HG02610 (cell line): ENCODE measurements at regions not wholly inside any gene's neighbourhood (a gene's known extent, or its start where the extent isn't known, plus 50 kb on each side); places are given as distances from the start of the nearest gene placed in this dataset.

Experiments
- ATAC-seq: cut with Tn5 transposase; IDR thresholded peaks from one replicate; pipeline ENCODE4 v1.9.1; 2021; ENCODE audit warnings: mild to moderate bottlenecking, moderate library complexity; ENCODE audit not compliant: unreplicated experiment

DNA sequence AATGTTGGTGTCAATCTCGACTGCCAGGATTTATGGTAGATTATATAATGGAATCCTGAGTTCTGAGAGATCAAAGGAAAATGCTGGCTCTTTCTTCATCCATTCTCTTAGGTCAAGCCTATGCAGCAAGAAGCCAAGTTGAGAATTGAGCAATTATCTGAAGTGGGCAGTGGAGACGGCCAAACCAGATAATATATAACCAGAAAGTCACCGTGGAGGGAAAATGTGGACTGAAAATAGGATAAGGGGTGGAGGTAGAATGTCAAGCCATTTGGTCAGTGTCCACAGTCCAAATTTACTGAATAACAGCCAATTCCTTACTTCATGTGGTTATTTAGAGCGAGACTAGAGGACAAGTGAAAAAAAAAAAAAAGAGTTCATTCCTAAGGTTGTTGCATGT is 107.8 kb upstream of the ESR1 start:
- no peak for ATAC-seq

DNA sequence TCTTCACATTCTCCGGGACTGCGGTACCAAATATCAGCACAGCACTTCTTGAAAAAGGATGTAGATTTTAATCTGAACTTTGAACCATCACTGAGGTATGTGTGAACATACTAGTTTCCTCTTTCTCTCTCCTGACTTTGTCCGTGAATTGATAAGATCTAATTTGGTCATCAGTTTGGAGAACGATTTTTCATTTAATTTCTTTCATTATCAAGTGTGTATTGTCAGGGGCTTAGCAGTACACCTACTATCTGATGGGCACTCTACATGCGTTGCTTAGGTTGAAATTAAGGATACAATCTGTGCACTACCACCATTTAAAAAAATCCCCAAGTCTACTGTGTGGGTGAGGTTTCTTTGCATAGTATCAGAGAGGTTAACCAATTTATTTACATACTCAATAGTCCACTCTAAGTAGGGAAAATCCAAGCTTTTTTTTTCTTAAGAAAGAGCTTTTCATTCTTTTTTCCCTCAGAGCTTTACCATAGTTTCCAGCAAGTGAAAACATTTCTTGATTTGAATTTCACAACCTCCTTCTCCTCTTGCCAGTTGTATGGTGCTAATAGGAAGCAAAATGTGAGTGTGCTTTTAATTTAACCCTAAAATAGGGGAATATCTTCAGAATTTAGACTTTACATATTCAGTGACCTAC is 105.4 kb upstream of the ESR1 start:
- peak; percentile 84 for ATAC-seq

DNA sequence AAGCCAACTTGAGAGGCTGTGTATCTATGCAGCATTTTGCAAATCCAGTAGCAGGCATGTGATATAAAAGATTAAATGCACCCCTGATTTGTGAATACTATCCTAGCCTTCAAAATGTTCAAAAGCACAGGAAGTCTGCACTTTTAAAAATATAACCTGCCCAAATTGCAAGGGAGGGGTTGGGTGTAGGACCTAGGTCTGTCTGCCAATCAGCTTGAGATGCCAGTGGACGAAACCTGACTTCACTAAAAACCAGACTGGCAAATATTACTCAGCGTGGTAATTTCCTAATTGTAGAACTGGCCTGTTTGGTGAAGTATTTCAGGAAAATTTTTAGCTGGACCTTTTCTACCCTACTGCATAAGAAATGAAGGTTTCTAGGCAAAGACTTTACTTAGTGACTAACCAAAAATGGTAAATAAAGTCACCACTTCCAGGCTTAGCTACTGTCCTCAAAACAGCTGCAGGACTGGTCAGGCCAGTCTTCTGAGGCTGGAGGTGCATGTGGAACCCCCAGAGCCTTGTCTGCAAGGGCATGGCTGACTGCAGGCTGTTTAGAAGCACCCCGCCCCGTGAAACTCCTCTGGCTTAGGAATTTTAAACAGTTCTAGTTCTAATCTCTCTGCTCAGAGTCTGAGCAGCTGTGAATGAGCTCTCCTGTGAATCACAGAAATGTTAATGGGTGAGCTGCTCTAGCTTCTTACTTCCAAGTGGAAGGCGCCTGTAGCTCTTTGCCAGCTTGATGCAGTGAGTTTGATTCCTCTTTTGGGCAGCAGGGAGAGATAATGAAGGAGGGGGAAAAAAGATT is 104.4 kb upstream of the ESR1 start:
- peak; percentile 53 for ATAC-seq

DNA sequence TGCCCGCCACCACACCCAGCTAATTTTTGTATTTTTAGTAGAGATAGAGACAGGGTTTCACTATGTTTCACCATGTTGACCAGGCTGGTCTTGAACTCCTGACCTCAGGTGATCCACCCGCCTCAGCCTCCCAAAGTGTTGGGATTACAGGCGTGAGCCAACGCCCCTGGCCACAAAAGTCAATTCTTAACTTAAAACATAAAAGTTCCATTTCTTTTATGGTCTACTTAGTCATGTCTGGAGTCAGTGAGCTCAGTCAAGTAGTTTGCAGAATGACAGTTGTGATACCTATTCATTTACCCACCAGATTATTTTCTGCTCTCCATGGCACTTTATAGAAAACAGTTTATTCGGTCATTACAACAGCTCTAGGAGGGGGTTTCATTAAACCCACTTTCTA is 103.1 kb upstream of the ESR1 start:
- no peak for ATAC-seq

DNA sequence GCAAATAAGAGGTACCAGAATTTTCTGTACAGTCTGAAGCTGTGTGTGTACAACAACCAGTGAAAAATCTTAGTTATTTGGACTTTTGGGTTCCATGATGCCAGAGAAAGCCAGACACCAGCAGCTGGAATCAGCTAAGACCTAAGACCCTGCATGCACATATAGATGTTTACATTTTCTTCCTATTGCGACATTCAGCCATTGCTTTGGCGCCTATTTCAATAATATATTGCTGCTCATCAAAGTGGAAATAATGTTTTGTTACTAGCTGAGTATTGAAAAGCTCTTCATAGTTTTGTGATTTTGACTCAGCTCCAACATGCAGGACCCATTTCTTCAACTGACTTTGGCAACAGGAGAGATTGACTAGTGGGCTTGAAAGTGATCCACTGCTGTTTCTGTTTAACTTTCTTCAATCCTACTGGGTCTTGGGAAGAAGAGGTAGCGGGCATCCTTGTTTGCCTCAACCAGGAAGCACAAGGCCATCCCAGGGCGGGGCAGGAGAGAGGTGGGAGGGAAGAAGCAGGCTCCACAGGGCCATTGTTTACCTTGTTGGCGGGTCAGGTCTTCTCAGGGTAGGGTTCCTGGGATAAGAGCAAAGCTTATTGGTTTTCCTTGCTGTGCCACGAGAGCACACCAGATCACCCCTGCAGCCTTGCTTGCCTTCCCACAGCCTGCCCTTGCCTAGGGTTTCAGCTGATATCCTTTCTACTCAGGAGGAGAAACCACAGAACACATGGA is 101.3 kb upstream of the ESR1 start:
- no peak for ATAC-seq

DNA sequence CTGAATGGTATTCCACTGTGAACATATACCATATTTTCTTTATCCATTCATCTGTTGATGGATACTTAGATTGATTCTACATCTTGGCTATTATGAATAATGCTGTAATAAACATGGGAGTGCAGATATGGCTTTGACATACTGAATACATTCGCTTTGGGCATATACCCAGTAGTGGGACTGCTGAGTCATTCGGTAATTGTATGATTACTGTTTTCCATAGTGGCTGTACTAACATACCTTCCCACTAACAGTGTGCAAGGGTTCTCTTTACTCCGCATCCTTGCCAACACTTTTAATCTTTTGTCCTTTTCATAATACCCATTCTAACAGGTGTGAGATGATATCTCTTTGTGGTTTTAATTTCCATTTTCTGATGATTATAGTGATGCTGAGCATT is 98.2 kb upstream of the ESR1 start:
- no peak for ATAC-seq

DNA sequence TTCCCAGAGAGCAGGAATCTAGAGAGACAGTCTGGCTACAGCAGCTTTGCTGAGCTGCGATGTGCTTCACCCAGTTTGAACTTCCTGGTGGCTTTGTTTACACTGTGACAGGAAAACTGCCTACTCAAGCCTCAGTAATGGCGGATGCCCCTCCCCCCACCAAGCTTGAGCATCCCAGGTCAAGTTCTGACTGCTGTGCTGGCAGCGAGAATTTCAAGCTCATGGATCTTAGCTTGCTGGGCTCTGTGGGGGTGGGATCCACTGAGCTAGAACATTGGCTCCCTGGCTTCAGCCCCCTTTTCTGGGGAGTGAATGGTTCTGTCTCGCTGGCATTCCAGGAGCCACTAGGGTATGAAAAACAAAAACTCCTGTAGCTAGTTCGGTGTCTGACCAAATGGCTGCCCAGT is 91.0 kb upstream of the ESR1 start:
- no peak for ATAC-seq

DNA sequence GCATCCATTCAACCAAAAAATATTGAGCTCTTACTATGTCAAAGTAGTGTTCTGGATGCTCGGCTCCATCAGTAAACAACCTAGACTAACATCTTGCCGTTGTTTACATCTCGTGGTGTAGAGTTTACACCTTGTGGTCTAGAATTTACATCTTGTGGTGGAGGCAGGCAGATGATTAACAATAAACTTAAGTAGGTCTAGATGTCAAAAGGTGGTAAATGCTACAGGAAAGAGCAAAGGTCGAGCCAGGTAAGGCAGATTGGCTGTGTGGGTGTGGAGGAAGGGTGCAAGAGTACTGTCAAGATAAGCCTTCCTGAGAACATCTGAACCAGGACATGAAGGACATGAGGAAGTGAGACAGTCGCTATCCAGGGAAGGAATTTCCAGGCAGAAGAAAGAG is 88.4 kb upstream of the ESR1 start:
- ATAC-seq = no peak

DNA sequence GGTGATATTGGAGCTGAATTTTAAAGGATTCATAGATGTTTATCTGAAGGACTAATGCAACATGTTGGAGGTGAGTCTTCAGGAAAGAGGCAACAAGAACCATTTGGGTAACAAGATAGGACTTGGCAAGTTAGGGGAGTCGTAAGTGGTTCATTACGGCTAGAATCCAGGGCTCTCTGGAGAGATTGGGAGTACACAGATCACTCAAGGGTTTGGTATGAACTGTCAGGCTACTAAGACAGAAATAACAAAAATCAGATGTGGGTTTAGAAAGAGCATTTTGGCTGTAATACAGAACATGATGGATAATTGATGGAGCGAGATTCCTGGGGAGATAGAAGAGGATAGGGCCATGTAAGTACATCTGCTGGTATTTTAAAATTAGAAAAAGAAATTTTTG is 86.3 kb upstream of the ESR1 start:
- ATAC-seq = no peak

DNA sequence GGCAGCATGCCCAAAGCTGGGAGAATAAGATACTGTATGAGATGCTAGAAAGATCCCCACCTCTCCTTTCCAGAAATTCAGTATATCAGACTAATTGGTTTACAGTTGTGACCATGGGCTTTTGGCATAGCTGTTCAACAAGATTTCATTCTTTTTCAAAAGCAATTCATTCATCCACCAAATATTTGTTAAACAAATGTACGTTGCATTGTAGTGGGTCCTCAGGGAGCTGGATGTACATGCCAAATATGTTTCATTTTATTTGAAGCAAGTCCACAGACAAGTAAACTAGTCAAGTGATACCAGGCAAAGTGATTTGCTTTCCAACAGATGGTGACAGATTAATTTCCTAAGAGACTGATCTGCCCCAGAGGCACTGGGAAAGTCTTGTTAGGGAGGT is 85.8 kb upstream of the ESR1 start:
- ATAC-seq = no peak

DNA sequence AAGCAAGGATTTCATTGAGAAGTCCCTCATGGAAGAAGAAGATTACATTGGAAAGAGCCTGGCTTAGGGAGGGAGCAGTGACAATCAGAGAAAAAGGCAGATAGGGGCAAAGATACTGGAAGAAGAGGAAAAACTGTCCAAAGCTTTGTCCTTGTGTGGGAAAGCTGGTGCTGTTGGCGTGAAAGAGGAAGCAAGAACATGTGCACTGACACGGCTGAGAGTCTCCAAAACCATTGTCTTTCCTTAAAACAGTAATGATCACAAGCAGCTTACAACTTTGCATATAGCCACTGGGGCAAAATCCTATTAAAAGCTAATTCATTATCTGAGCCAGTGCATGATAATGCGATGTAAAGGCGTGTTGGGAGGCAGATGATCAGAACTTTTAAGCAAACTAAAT is 85.1 kb upstream of the ESR1 start:
- ATAC-seq = no peak

DNA sequence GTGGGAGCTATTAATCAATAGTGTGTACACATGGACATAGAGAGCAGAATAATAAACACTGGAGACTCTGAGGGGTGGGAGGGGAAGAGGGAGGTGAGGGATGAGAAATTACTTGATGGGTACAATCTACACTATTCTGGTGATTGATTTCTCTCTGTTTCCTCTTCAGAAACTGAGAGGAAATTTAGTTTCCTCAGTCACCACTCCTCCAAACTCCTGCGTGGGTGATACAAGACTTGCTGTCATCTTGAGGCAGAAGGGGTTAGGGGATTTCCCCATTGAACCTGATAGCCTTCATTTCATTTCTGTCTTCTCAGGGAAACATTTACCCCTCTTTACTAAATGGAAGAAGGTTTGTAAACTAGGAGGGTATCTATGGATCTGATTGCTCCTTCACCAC is 84.3 kb upstream of the ESR1 start:
- ATAC-seq = peak; percentile 73

DNA sequence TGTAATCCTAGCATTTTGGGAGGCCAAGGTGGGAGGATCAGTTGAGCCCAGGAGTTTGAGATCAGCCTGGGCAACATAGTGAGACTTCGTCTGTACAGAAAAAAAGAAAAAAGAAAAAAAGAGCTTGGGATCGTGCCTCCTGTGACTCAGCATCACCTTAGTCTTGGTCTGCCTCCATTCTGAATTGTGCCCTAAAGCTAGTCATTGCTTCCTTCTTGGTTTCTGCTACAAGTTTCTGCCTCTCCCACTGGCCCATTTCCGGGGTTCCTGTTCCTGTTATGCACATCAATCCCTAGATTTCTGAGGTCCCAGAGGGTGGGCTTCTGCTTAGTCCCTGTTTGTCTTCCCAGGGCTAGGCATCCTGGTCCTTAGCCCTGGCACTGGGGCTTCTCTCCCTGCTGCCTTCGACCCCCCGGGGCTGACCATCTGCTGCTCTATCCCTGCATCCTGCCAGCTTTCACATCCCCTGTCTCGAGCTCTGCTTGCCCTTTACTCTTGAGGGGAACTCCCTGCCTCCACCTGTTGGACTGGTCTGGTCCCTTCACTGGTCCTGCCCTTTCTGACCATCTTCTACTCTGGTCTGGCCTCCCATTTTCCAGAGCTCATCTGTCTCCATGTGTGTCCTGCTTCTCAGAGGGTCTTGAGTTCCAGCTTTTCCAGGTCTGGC is 77.5 kb upstream of the ESR1 start:
- no peak for ATAC-seq

DNA sequence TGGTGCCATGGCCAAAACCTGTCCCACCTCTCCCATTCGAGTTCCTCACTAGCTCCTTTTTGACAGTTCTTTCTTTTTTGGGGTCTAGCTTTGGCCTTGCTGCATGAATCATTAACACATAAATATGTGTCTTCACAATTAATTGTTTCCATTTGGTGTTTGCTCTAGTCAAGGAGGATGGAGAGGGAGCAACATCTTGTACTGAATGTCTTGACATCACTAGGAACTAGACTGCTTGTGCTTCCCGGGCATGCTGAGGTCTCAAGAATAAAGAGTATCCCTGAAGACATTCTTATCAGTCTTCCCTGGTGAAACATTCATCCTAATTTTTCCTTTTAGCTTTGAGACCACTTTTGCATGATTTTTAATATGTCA is 77.0 kb upstream of the ESR1 start:
- ATAC-seq = no peak

DNA sequence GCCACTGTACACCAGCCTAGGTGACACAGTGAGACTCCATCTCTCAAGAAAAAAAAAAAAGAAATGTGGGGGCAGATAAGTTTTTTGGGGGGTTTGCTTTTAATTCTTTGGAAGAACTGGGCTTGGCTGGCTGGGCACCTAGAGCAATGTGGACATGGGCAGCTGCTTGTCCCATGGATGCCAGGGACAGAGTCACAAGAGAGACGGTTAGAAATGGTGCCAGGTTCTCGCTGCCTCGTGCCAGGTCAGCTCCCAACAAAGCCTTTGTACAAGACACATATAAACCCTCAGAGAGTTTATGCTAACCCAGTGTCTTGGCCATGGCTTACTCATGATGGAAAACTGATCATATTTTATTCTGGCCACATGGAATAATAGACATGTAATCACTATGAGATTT is 76.2 kb upstream of the ESR1 start:
- no peak for ATAC-seq

DNA sequence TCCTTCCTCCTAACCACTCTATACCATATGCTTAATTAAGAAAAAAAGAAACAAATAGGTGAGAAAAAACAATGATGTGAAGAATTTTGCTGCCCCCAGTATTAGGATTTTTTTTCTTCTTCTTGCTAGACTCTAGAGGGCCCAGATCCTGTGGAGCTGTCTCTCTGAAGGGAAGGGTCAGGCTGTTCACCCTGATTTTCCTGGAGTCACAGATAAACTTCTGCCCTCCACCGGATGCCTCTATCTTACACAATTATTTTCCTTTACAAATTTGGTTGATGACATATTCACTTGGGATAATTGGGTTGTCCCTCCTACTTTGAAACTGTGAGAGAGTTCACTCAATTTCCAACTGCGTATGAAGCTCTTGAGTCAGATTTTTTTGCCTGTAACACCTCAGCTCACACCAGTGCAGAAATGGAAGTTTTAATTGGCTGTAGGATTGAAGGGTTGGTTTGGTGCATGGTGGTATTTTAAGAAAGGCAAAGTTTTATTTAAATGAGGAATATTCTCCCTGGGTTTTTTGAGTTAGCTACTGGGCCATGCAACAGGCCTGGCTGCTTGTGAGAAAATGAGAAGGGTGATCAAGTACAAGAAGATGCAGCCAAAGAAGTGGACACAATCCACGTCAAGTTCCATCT is 73.7 kb upstream of the ESR1 start:
- ATAC-seq = no peak

DNA sequence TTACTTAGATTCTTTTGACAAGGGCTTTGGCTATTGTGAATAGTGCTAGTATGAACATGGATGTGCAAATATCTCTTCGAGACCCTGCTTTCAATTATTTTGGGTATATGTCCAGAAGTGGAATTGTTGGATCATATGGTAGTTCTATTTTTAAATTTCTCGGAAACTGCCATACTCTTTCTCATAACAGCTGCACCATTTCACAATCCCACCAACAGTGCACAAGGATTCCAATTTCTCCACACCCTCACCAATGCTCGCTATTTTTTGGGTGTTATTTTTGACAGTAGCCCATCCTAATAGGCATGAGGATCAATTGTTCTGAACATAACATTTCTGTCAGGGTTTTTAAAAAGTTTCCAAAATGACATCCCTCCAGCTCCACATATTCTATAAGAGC is 69.2 kb upstream of the ESR1 start:
- ATAC-seq = no peak

DNA sequence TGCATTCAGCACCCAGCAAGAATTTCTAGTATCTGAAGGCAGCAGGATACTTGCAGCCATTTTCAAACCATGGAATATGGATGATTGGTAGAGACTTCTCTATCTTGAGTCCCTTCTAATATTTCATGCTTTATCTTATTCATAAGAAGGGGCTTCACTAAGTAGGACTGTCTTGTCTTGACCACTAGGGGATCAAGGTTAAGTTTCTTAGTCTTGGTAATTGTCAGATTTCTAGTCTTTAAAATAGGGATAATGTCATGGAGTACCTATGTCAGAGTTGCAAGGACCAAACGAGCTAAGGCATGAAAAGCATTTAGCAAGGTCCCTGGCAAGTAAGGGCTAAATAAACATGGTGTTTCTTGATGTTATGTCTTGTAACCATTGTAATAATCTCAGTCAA is 68.5 kb upstream of the ESR1 start:
- ATAC-seq = no peak

DNA sequence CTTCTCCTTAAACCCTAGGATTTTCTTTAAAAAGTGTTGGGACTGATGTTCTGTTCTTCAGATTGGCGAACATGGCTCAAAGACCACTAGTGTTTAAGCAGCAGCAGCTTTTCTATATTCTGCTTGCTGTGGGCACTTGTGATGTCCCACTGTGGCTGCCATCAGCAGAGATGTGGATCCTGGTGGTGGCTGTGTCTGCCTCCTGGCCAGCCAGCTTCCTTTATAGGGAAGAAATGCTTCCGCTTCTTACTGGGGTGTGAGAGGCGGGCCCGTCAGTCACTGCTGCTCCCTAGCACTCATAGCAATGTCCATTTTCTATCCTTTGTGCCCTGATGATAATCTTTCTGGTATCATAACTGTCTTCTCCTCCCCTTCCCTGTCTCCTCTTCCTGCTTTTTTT is 66.7 kb upstream of the ESR1 start:
- ATAC-seq = no peak

DNA sequence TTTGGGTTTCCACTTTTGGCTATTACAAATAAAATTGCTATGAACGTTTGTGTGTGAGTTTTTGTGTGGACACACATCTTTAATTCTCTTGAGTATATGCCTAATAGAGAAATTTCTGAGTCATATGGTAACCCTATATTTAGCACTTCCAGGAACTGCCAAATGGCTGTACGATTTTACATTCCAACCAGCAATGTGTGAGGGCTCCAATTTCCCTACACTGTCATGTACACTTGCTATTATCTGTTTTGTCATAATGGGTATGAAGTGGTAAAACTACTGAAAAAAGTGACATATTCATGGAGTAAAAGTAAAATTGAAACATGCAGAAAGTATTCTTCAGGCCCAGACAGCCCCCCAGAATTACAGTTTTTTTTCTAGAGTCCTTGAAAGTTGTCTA is 59.6 kb upstream of the ESR1 start:
- no peak for ATAC-seq

DNA sequence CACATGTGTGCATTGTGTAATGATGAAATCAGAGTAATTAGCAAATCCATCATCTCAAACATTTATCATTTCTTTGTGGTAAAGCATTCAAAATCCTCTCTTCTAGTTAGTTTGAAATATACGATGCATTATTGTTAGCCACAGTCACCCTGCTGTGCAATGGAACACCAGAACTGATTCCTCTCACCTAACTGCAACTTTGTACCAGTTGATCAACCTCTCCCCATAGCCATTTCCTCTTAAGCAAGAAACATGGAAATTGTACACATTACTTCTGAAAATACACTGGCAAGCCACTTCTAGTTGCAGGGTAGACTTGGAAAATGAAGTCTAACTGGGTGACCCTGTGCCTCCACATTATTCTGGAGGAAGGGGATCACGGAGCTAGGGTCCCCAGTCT is 58.1 kb upstream of the ESR1 start:
- no peak for ATAC-seq
